GM12892 (cell line): ENCODE measurements at regions not wholly inside any gene's neighbourhood (a gene's known extent, or its start where the extent isn't known, plus 50 kb on each side); places are given as distances from the start of the nearest gene placed in this dataset.

Experiments used
- DNase-seq: peaks from one replicate; pipeline ENCODE4 v3.0.0; 2011; ENCODE audit not compliant: insufficient read length
- FAIRE-seq: peaks from 2 replicates; lab custom pipeline; 2011; peaks lifted over from hg19 to GRCh38; lab: Jason Lieb, UNC
- POLR2A ChIP-seq: IDR thresholded peaks from 2 replicates; pipeline ENCODE4 v1.6.1; 2011; ENCODE audit warnings: low read depth, low read length, control low read depth
- POLR2AphosphoS5 ChIP-seq: IDR thresholded peaks from 2 replicates; pipeline ENCODE4 v1.6.1; 2011; ENCODE audit warnings: low read depth, low read length, control low read depth
- TAF1 ChIP-seq: IDR thresholded peaks from 2 replicates; pipeline ENCODE4 v1.6.1; 2011; ENCODE audit warnings: low read depth, mild to moderate bottlenecking, control low read depth, low read length, borderline replicate concordance

DNA sequence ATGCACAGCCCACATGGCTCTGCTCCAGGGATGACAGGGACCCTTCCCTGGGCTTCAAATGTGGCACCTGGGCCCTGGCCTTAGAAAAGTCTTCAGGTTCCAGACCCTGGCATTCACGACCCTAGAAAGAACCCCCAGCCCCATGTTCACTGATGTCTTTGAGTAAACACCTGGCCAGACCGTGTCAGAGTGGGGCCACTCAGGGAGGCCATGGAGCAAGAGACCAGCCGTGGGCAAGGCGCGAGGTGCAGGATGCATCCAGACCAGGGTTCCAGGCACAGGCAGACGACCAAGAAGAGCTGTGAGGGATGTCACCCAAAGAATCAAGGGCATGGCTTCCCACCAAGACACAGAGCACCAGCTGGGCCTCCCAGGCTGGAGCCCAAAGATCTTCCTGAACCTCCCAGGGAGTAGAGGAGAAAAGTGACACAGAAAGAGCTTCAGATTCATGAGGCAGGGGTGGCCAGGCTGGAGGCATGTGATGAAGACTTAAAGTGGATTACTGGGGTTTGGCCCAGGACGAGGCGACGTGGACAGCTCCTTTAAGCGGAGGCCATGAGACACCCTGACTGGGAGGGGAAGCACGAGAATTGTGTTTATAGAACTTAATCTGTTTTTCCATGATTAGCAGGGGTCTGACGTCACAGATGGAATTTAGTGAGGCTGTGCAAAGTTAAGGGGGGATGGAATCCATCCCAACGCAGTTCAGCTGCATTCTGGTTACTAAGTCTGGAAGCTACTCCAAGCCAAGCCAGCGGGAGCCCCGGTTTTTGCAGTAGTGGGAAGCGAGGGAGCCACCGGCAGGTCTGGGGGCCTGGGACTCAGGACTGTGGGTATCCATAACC is 61.6 kb downstream of the ARL6IP4 start:
- no peak for TF ChIP-seq POLR2AphosphoS5
- no peak for TF ChIP-seq POLR2A
- DNase-seq = no peak
- FAIRE-seq = no peak

DNA sequence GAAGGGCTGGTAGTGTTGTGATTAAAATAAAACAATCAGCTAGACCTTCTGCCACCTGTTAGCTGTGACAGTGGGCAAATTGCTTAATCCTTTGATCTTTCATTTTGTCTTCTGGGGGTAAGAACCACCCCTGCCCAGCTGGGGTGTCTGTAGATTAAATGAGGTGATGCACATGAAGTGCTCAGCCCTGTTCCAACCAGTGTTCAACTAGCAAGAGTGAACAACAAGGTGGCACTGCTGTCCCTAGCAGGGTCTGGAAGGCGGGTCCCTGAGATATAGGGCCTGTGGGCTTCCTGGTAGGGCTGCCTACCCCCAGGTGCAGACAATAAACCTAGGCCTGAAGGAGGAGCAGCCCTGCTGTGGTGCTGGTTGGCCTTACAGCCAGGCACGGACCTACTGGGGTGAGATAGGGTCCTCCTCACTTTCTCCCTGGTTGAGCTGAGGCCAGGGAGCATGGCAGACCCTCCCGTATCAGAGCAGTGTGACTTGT is 60.6 kb downstream of the ARL6IP4 start:
- DNase-seq = no peak
- no peak for FAIRE-seq
- TF ChIP-seq POLR2A = no peak
- TF ChIP-seq POLR2AphosphoS5 = no peak
- TF ChIP-seq TAF1 = no peak

DNA sequence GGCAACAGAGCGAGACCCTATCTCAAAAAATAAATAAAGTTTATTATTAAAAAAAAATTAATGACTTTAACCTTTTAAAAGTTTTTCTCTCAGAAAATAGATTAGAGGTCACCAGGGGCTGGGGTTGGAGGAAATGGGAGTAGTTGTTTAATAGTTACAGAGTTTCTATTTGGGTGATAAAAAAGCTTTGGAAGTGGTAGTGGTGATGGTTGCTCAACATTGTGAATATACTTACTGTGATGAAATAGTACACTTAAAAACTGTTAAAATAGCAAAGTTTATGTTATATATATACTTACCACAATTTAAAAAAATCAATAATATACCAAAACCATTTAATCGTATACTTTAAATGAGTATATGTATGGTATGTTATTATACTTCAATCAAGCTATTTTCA is 59.6 kb downstream of the ARL6IP4 start:
- TF ChIP-seq TAF1 = no peak
- no peak for TF ChIP-seq POLR2AphosphoS5
- TF ChIP-seq POLR2A = no peak
- DNase-seq (no peak), FAIRE-seq (no peak)

DNA sequence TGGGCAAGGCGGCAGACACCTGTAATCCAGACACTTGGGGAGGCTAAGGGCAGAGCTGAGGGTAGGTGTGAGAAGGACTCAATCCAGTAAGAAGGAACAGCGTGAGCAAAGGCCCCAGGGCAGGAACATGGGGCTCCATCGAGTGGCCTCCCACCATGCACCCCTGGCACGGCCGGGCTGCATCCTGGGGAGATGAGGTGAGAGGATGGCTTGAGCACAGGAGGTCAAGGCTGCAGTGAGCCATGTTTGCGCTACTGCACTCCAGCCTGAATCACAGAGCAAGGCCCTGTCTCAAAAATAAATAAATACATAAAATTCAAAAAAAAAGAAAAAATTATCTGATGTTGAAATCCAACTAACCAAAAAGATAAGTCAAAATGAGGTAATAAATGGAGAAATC is 58.5 kb downstream of the ARL6IP4 start:
- FAIRE-seq (no peak), DNase-seq (no peak)

DNA sequence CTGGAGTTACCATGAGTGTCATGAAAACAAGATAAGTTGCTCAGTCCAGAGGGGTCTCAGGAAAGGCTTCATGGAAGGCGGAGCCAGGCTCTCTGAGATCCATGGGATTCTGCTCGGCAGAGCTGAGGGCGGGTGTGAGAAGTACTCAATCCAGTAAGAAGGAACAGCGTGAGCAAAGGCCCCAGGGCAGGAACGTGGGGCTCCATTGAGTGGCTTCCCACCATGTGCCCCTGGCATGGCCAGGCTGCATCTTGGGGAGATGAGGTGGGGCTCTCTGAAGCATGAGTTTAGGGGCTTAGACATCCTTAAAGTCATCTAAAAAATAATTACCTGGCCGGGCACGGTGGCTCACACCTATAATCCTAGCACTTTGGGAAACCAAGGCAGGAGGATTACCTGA is 58.0 kb downstream of the ARL6IP4 start:
- TF ChIP-seq POLR2AphosphoS5 (no peak), POLR2A (no peak), TAF1 (no peak)
- DNase-seq (no peak), FAIRE-seq (no peak)

More for the DNA sequence above, 58.5 kb downstream of the ARL6IP4 start:
- TF ChIP-seq TAF1 (no peak), POLR2A (no peak), POLR2AphosphoS5 (no peak)

DNA sequence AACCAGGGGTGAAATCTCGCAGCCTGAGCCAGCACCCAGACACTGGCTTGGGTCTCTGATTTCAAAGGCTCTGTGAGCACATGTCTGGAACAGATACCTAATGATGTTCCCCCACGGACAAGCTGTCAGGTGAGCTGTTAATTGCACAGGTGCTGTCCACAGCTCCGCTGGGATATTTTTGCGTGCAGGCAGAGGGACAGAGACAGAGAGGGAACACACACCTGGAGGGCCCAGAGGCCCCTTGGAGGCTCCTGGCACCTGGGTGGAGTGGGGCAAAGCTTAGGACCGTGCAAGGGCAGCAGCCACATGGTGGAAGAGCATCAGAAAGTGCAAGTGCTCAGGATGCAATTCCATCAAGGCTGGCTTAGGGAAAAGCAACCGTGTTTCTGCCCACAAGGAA is 57.3 kb downstream of the ARL6IP4 start:
- FAIRE-seq (no peak), DNase-seq (no peak)
- TF ChIP-seq POLR2A (no peak), TAF1 (no peak), POLR2AphosphoS5 (no peak)

DNA sequence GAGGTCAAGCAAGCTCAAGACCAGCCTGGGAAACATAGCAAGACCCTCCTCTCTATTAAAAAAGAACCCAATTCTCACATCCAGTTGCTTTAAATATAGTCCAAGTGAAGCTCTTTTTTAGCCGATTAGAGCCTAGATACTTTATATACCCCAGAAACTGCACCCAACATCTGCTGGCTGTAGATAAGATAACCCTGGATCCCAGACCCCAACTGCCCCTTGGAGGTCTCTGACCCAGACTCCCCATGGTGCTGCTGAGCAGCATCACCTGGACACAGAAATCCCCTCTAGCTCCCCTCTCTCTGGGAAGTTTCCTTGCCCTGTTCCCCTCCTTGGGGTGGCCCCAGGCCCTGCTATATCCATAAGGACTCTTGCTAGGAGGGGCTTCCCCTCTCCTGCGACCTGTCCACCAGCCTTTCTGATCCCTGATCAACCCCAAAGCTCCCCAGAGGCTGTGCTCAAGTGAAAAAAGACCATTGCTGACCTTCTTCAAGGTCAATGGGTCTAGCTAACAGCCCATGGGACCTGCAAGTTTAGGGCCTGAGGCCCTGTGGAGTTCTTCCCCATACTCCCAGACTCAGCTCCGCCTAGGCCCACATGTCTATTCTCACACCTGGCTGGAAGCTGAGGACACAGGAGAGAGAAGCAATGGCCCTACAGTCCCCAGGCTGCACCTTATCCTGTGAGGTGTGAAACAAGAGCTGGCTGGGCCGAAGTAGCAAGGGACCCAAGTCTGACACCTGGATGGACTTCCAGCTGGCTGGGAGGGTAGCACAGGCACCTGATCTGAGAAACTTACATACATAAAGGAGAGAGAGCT is 56.2 kb downstream of the ARL6IP4 start:
- FAIRE-seq = no peak
- no peak for TF ChIP-seq POLR2AphosphoS5
- TF ChIP-seq POLR2A = no peak
- no peak for TF ChIP-seq TAF1
- no peak for DNase-seq

DNA sequence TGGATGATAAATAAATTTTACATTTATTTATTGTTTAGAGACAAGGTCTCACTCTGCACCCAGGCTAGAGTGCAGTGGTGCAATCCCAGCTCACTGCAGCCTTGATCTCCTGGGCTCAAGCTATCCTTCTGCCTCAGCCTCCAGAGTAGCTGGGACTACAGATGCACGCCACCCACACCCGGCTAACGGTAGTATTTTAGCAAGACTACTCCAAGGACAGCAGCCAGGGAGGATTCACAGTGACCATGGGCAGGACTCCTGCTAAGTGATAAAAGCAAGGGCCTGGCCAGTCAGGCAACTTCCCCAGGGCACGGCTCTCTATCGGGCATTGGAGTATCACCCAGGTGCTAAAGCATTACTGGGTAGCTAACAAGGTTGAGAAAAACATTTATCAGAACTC is 55.4 kb downstream of the ARL6IP4 start:
- DNase-seq = no peak
- no peak for FAIRE-seq
- TF ChIP-seq TAF1 = no peak
- TF ChIP-seq POLR2AphosphoS5 = no peak
- TF ChIP-seq POLR2A = no peak

DNA sequence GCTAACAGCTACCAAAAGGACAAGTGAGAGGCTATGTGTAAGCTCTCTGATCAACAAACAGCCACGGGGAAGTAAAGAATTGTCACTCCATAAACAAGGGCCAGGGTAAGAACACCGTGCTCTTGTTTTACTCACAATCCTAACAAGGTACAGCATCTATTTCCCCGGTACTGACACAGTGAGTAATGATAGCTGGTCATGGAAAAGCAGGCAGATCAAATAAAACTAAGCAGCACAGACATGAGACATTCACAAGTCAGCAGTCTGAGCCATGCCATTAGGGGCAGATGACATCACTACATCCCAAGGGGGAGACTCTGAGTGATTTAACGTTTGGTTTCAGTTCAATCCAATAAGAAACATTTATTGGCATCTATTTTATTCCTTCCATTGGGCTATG is 54.4 kb downstream of the ARL6IP4 start:
- FAIRE-seq = no peak
- TF ChIP-seq TAF1 (no peak), POLR2A (no peak), POLR2AphosphoS5 (no peak)
- no peak for DNase-seq

DNA sequence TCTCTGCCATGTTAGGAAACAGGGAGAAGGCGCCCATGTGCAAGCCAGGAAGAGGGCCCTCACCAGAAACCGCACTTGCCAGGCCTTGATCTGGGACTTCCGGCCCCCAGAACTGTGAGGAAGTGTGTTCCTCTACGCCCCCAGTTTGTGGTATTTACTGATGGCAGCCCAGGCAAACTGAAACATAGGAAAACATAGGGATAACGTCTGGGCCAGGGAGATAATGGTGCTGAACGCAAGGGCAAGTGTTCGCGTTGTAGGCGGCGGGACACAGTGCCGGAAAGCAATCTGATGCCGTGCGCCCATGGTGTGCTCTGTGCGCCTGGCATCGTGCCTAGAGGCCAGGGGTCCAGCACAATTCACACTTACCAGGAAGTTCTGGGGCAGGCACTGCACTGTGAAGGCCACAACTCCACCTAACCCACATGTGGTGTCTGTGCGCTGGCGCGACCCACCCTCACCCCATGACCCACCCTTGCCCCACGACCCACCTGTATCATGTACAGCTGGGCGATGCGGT is 53.6 kb downstream of the ARL6IP4 start:
- DNase-seq (no peak), FAIRE-seq (no peak)
- TF ChIP-seq TAF1 (no peak), POLR2A (no peak), POLR2AphosphoS5 (no peak)

DNA sequence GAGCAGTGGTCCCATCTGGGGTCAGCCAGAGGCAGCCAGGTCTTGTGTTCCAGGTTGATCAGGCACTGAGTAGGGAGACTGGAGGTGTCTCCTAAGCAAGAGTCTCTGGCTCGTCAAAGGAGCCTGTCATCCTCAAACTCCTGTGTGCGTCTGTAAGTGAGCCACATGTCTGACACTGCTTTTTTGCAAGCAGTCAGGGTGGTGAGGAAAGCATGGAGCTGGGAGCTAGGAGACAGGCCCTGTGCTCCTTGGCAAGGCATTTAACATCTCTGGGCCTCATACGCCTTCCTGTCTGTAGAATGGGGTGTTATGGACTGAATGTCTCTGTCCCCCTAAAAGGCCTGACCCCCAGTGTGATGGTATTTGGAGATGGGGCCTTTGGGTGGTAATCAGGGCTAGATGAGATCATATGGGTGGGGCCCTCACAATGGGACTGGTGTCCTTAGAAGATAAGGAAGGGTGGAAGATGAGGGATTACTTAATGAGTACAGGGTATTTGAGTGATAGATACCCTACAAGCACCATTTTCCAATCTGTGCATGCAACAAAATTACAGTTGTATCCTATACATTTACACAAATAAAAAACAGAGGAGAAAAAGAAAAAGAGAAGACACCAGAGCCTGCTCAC is 53.0 kb downstream of the ARL6IP4 start:
- DNase-seq (no peak), FAIRE-seq (no peak)
- TF ChIP-seq POLR2A (no peak), TAF1 (no peak), POLR2AphosphoS5 (no peak)
